Medulla oblongata (tissue), 1 donor: ENCODE measurements at regions not wholly inside any gene's neighbourhood (a gene's known extent, or its start where the extent isn't known, plus 50 kb on each side); places are given as distances from the start of the nearest gene placed in this dataset.
"Not testable (repeated sequence)": the region's sequence is repeated elsewhere in the genome, so short reads cannot be mapped to it uniquely, and the experiment has no call there.

ENCODE experiments used
- DNase-seq: peaks from one replicate; pipeline ENCODE4 v3.0.0-alpha.2; 2015; ENCODE audit errors: extremely low spot score

- no peak for DNase-seq
Observed at GRCh38 chr6:55957961-55958422, 82.6 kb upstream of the BMP5 start.

DNA sequence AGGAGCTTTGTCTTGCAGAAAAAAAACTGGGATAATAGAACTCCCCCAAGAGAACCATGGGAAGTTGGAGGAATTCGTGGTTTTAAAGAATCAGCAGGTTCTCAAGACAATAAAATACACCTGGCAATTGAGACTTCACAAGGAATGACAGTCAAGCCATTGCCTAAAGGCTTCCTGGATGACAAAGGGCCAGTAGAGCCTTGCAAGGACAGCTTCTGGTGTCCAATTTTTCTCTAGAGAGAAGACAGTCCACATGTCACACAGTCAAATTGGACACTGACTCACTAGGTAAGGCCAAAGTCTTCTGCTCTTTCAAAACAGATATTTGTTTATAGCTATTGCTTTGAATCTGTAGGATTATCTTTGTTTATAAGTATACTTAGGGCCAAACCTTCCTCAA, 80.3 kb upstream of the BMP5 start:
- no peak for DNase-seq

GRCh38 chr6:55954436-55954835, 79.0 kb upstream of the BMP5 start:
- no peak for DNase-seq

GRCh38 chr6:55953335-55953734, 77.9 kb upstream of the BMP5 start:
- DNase-seq = peak; percentile 35

- no peak for DNase-seq
Observed at GRCh38 chr6:55950071-55950814, 74.9 kb upstream of the BMP5 start.

GRCh38 chr6:55943329-55943728, 67.9 kb upstream of the BMP5 start:
- DNase-seq = no peak

DNA sequence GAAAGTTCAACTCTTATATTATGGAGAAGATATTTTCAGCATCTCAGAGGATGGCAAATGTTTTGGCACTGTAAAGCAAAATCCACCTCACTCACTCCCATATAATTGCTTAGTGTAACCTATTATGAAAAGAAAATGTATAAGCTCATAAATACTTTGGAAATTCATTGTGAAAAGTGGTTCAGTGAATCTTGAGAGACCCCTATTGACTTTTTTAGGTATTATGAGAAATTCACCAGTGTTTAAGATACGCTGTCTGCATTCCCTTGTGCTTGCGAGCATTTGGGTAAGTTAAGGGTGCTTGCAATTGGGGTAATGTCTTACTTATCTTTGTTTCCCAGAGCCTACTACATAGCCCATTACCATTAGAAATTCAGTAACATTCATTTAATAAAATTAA, 66.3 kb upstream of the BMP5 start:
- DNase-seq = no peak

DNA sequence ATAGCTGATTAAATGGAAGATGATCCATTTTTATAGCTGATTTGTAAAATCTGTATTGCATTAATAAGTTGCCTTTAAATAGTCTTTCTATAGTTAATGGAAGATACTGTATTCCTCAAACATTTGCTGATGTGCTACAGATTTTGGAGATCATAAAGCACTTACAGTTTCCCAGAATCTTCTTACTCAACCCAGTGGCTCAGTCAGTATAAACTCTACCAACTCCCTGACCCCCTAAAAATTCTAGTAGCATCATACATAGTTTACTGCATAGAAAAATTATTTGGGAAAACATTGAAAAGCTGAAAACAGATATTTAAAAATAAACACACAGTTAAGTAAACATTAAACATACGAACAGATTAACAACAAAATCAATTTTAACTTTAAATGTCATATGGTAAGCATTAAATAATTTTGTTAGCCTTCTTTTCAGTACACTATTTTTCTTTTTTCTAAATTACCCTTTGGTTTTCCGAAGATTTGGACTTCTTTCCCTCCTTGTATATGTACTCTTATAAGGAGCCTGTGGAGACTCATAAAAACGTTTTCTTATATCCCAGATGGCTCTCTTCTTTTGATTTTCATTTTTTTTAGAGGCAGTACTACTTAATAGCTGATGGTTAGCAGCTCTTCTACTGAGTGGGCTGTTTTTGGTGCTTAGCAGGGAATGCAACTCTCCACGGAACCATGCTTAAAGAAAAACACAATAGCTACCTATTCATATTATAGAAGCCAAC, 62.7 kb upstream of the BMP5 start:
- no peak for DNase-seq

DNA sequence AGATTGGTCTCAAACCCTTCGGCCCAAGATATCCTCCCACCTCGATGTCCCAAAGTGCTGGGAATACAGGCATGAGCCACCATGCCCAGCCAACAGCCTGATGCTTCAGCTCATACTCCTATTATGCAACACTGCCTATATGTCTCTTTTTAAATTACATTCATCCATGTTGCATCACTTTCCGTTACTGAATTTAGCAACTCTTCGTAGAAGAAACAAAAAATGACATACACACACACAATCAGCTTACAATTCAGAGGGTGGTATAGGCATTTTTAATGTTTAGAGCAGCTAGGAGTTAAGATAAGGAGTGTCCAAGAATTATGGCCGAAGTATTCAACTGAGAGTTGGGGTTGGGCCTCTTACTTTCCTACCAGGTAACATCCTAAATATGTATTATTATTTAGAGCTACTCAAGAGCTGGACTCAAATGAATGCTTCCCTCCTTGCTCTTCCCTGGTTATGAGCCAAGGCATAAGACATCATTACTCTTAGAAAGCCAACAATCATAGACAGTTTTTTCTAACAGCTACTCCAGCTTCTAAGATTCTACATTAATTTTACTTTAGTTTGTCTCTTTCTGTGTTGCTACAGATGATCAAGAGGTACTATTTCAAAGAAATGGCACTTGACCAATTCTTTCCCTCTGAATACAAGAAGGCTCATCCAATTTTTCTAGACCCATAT, 62.0 kb upstream of the BMP5 start:
- DNase-seq = no peak

- no peak for DNase-seq
Observed at GRCh38 chr6:55931101-55931500, 55.7 kb upstream of the BMP5 start.

DNA sequence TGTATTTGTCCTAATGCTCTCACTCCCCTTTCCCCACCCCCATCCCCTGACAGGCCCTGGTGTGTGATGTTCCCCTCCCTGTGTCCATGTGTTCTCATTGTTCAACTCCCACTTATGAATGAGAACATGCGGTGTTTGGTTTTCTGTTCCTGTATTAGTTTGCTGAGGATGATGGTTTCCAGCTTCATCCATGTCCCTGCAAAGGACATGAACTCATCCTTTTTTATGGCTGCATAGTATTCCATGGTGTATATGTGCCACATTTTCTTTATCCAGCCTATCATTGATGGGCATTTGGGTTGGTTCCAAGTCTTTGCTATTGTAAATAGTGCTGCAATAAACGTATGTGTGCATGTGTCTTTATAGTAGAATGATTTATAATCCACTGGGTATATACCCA, 52.3 kb upstream of the BMP5 start:
- not testable (repeated sequence) for DNase-seq

DNA sequence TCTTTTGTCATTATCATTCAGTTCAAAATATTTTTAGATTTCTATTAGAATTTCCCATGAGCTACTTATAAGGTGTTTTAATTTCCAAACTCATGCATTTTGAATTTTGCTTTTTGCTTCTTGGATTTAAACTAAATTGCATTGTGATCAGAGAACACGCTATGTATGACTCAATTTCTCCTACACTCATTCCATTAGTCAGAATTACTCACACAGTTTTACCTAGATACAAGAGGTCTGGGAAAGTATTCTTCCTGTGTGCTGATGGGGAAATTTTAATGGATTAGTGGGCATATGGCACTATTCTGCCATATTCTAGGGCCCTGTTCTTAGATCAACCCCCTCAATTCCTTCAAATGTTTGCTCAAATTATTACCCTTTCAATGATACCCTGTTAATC, 49.9 kb upstream of the BMP5 start:
- DNase-seq = no peak
